GM10248 (cell line): ENCODE measurements at regions not wholly inside any gene's neighbourhood (a gene's known extent, or its start where the extent isn't known, plus 50 kb on each side); places are given as distances from the start of the nearest gene placed in this dataset.

Experiments
- CTCF ChIA-PET: fragments of 300-600 bp; sonication (Branson Sonifier 250); formaldehyde crosslinking; extraction: SDS; loops from one replicate; lab custom pipeline; 2021; ENCODE audit warnings: antibody characterized with exemption; lab: Yijun Ruan, JAX
- POLR2A ChIA-PET: fragments of 350-650 bp; sonication (Branson Sonifier 250); formaldehyde crosslinking; extraction: SDS; loops from one replicate; lab custom pipeline; 2020; ENCODE audit warnings: antibody characterized with exemption; lab: Yijun Ruan, JAX
- DNase-seq: peaks from one replicate; pipeline ENCODE4 v3.0.0; 2012; ENCODE audit errors: extremely low spot score
- TF ChIP-seq, protein P1 (sequence below): IDR thresholded peaks from 2 replicates; pipeline ENCODE4 v1.5.1; 2012; ENCODE audit warnings: mild to moderate bottlenecking, low read depth; ENCODE audit errors: extremely low read depth, missing control alignments, control extremely low read depth

DNA sequence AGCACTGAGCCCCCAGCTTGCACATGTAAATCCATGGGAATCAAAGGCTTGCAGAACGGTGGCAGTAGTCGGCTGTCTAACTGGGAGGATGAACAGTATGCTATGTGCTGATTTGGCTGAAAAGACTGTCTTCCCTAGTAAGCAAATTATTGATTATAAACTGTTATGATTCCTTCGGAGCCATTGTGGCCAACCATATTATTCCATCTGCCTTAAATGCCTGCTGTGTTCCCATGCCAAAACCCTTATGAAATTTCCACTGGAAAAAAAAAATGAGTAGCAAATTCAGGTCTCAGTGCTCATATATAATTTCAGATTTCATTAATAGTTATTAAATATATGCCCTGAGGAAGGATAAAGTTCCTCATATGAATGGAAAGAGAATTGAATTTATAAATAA is 132.7 kb upstream of the MID1 start:
- ChIA-PET CTCF (interaction anchor here (3.1 kb wide), 1 partner anchor 12 kb away, joined by 11 read pairs; no protein-coding TSS in a partner anchor), POLR2A (no interaction called here)
- DNase-seq = no peak
- TF ChIP-seq, protein P1, sequence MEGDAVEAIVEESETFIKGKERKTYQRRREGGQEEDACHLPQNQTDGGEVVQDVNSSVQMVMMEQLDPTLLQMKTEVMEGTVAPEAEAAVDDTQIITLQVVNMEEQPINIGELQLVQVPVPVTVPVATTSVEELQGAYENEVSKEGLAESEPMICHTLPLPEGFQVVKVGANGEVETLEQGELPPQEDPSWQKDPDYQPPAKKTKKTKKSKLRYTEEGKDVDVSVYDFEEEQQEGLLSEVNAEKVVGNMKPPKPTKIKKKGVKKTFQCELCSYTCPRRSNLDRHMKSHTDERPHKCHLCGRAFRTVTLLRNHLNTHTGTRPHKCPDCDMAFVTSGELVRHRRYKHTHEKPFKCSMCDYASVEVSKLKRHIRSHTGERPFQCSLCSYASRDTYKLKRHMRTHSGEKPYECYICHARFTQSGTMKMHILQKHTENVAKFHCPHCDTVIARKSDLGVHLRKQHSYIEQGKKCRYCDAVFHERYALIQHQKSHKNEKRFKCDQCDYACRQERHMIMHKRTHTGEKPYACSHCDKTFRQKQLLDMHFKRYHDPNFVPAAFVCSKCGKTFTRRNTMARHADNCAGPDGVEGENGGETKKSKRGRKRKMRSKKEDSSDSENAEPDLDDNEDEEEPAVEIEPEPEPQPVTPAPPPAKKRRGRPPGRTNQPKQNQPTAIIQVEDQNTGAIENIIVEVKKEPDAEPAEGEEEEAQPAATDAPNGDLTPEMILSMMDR = no peak

DNA sequence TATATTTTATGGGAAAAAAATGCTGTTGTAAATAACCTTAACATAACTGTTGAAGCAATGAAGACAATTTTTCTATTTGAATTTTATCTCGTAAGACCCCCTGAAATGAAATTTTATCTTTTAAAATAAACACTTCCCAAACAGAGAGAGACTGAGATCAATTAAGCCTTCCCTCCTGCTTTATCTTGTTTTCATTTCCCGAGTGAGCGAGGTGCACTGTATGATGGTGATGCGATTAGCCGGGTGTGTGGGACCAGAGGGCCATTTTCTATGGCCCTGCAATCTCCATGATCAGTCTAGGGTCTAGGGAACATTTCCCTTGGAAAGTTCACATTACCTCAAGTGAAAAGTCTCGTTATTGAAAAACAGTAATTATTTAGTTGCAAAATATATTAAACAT is 134.1 kb upstream of the MID1 start:
- DNase-seq = no peak
- ChIA-PET POLR2A (no interaction called here), CTCF (interaction anchor here (3.1 kb wide), 1 partner anchor 11 kb away, joined by 11 read pairs; no protein-coding TSS in a partner anchor)
- TF ChIP-seq, protein P1 = no peak

GRCh38 chrX:10755439-10756334 is 135.3 kb upstream of the MID1 start:
- no peak for DNase-seq
- TF ChIP-seq, protein P1 = no peak
- CTCF ChIA-PET = interaction anchor here (1.2 to 3.1 kb wide), 4 partner anchors 10 to 565 kb away, joined by 3 to 11 read pairs (median 4); no protein-coding TSS in a partner anchor
- POLR2A ChIA-PET = no interaction called here

GRCh38 chrX:10756441-10756840 is 136.1 kb upstream of the MID1 start:
- CTCF ChIA-PET = interaction anchor here (1.4 to 3.1 kb wide), 3 partner anchors 9 to 566 kb away, joined by 3 to 11 read pairs (median 3); no protein-coding TSS in a partner anchor
- no peak for DNase-seq
- TF ChIP-seq, protein P1 = no peak
- POLR2A ChIA-PET = no interaction called here

- POLR2A ChIA-PET = no interaction called here
- TF ChIP-seq, protein P1 = no peak
- CTCF ChIA-PET = no interaction called here
- DNase-seq = no peak
Observed at GRCh38 chrX:10759141-10759799, 138.9 kb upstream of the MID1 start.

DNA sequence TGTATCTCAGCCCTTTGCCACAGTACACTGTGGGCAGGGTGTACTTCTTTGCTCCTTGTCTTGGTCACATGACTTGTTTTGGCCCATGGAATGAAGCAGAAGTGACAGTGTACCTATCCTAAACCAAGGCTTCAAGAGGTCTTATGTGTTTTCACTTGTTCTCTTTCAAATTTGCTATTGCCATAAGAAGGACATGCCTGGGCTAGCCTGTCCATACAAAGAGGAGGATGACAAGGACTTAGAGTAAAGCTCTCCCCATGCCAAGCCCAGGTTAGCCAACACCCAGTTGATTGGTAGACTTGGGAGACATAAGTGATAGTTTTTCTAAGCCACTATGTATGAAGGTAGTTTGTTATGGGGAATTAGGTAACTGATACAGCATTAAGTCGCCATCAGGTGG is 141.1 kb upstream of the MID1 start:
- TF ChIP-seq, protein P1 = no peak
- CTCF ChIA-PET = interaction anchor here (1.3 kb wide), 1 partner anchor 10 kb away, joined by 3 read pairs; no protein-coding TSS in a partner anchor
- POLR2A ChIA-PET = no interaction called here
- DNase-seq = no peak
